Mucosa of rectum (tissue), 2 donors: ENCODE measurements at regions not wholly inside any gene's neighbourhood (a gene's known extent, or its start where the extent isn't known, plus 50 kb on each side); places are given as distances from the start of the nearest gene placed in this dataset.

ENCODE experiments used
- H3K27ac ChIP-seq, 2 donors: one replicate each; pipeline ENCODE4 v1.7.0; 2013; ENCODE audit warnings: inconsistent platforms in 2 of 2, low read depth in 2 of 2, low read length in 2 of 2
- H3K27me3 ChIP-seq, 2 donors: one replicate each; pipeline ENCODE4 v1.7.0; 2013; ENCODE audit warnings: low read length in 2 of 2; ENCODE audit not compliant: control insufficient read depth in 2 of 2, insufficient read depth in 2 of 2
- H3K36me3 ChIP-seq, 2 donors: one replicate each; pipeline ENCODE4 v1.7.0; 2013; ENCODE audit warnings: low read length in 2 of 2; ENCODE audit not compliant: control insufficient read depth in 2 of 2, insufficient read depth in 2 of 2
- H3K4me1 ChIP-seq, 2 donors: one replicate each; pipeline ENCODE4 v1.7.0; 2013; ENCODE audit warnings: low read length in 2 of 2, mild to moderate bottlenecking in 1 of 2; ENCODE audit not compliant: control insufficient read depth in 2 of 2, insufficient read depth in 2 of 2
- H3K4me3 ChIP-seq, 2 donors: one replicate each; pipeline ENCODE4 v1.7.0; 2013; ENCODE audit warnings: low read length in 2 of 2
- H3K9ac ChIP-seq, 2 donors: one replicate each; pipeline ENCODE4 v1.7.0; 2013; ENCODE audit warnings: low read length in 2 of 2, low read depth in 1 of 2, mild to moderate bottlenecking in 1 of 2
- H3K9me3 ChIP-seq, 2 donors: one replicate each; pipeline ENCODE4 v1.7.0; 2013; ENCODE audit warnings: low read length in 2 of 2; ENCODE audit not compliant: control insufficient read depth in 2 of 2
- donor health status: healthy.
- donor health status: Normal muscosa, but diverticular disease.

GRCh38 chr16:27721531-27722181 lies 171.7 kb downstream of the KATNIP start:
- Histone ChIP-seq H3K9me3 (no peaks in the 10 kb centered on the region), H3K4me1 (peaks cover 23 to 33% of the 10 kb centered on the region in 2 donors), H3K27me3 (no peaks in the 10 kb centered on the region), H3K4me3 (no peak overlapping the region), H3K9ac (no peak overlapping the region), H3K36me3 (peaks cover 0 to 6% of the 10 kb centered on the region in 2 donors), H3K27ac (peak overlapping the region; percentile 46 to 72)

- Histone ChIP-seq H3K4me3 (no peak overlapping the region), H3K9ac (no peak overlapping the region), H3K36me3 (peaks cover 0 to 10% of the 10 kb centered on the region in 2 donors), H3K4me1 (peaks cover 23 to 33% of the 10 kb centered on the region in 2 donors), H3K27me3 (no peaks in the 10 kb centered on the region), H3K27ac (peak overlapping the region; percentile 54 to 72), H3K9me3 (no peaks in the 10 kb centered on the region)
Observed at GRCh38 chr16:27722207-27722606, 172.3 kb downstream of the KATNIP start.

GRCh38 chr16:27722892-27723450 lies 173.0 kb downstream of the KATNIP start:
- Histone ChIP-seq H3K4me3 (no peak overlapping the region), H3K9me3 (no peaks in the 10 kb centered on the region), H3K27me3 (no peaks in the 10 kb centered on the region), H3K9ac (no peak overlapping the region), H3K4me1 (peaks cover 23 to 33% of the 10 kb centered on the region in 2 donors), H3K27ac (peak overlapping the region; percentile 54 to 72), H3K36me3 (peaks cover 0 to 13% of the 10 kb centered on the region in 2 donors)

- H3K4me1 ChIP-seq: peaks cover 23 to 33% of the 10 kb centered on the region in 2 donors
- no peak overlapping the region for H3K4me3 ChIP-seq
- H3K9ac ChIP-seq: peak overlapping the region in 1 of 2 donors; percentile 24
- no peaks in the 10 kb centered on the region for H3K27me3 ChIP-seq
- peaks cover 0 to 13% of the 10 kb centered on the region in 2 donors for H3K36me3 ChIP-seq
- H3K9me3 ChIP-seq: no peaks in the 10 kb centered on the region
- H3K27ac ChIP-seq: peak overlapping the region; percentile 10 to 16
Observed at GRCh38 chr16:27723711-27724481, 174.0 kb downstream of the KATNIP start.

GRCh38 chr16:27724482-27725235 lies 174.7 kb downstream of the KATNIP start:
- Histone ChIP-seq H3K4me1 (peaks cover 23 to 33% of the 10 kb centered on the region in 2 donors), H3K9me3 (no peaks in the 10 kb centered on the region), H3K4me3 (no peak overlapping the region), H3K9ac (no peak overlapping the region), H3K27ac (no peak overlapping the region), H3K36me3 (peaks cover 3 to 13% of the 10 kb centered on the region in 2 donors), H3K27me3 (no peaks in the 10 kb centered on the region)

- Histone ChIP-seq H3K9me3 (no peaks in the 10 kb centered on the region), H3K36me3 (peaks cover 3 to 13% of the 10 kb centered on the region in 2 donors), H3K9ac (no peak overlapping the region), H3K27me3 (no peaks in the 10 kb centered on the region), H3K27ac (no peak overlapping the region), H3K4me1 (peaks cover 23 to 33% of the 10 kb centered on the region in 2 donors), H3K4me3 (no peak overlapping the region)
Observed at GRCh38 chr16:27725236-27726000, 175.5 kb downstream of the KATNIP start.

GRCh38 chr16:27726621-27727261 lies 176.8 kb downstream of the KATNIP start:
- no peaks in the 10 kb centered on the region for H3K27me3 ChIP-seq
- no peak overlapping the region for H3K9ac ChIP-seq
- peaks cover 3 to 13% of the 10 kb centered on the region in 2 donors for H3K36me3 ChIP-seq
- H3K9me3 ChIP-seq: no peaks in the 10 kb centered on the region
- H3K4me3 ChIP-seq: no peak overlapping the region
- H3K4me1 ChIP-seq: peaks cover 23 to 30% of the 10 kb centered on the region in 2 donors
- H3K27ac ChIP-seq: no peak overlapping the region

- no peak overlapping the region for H3K9ac ChIP-seq
- no peaks in the 10 kb centered on the region for H3K9me3 ChIP-seq
- no peaks in the 10 kb centered on the region for H3K27me3 ChIP-seq
- peaks cover 17 to 19% of the 10 kb centered on the region in 2 donors for H3K4me1 ChIP-seq
- H3K4me3 ChIP-seq: no peak overlapping the region
- no peak overlapping the region for H3K27ac ChIP-seq
- peaks cover 3 to 13% of the 10 kb centered on the region in 2 donors for H3K36me3 ChIP-seq
Observed at GRCh38 chr16:27727941-27728340, 178.0 kb downstream of the KATNIP start.

- no peaks in the 10 kb centered on the region for H3K27me3 ChIP-seq
- no peak overlapping the region for H3K9ac ChIP-seq
- H3K4me1 ChIP-seq: peaks cover 12 to 15% of the 10 kb centered on the region in 2 donors
- H3K27ac ChIP-seq: no peak overlapping the region
- H3K9me3 ChIP-seq: no peaks in the 10 kb centered on the region
- peaks cover 3 to 13% of the 10 kb centered on the region in 2 donors for H3K36me3 ChIP-seq
- no peak overlapping the region for H3K4me3 ChIP-seq
Observed at GRCh38 chr16:27728691-27729090, 178.7 kb downstream of the KATNIP start.
